ENCODE measurements at regions not wholly inside any gene's neighbourhood (a gene's known extent, or its start where the extent isn't known, plus 50 kb on each side); places are given as distances from the start of the nearest gene placed in this dataset.

- no peak for DNase-seq (ENCODE audit: extremely low spot score in 2 of 2)
- Histone ChIP-seq H3K36me3 (no peaks in the 10 kb centered on the region), H3K27ac (no peak overlapping the region), H3K27me3 (no peaks in the 10 kb centered on the region), H3K4me3 (no peak overlapping the region), H3K9me3 (no peaks in the 10 kb centered on the region), H3K4me1 (no peaks in the 10 kb centered on the region)
- TF ChIP-seq POLR2A (IDR thresholded peaks at IDR 0.05), result no peak
- no peak for TF ChIP-seq POLR2AphosphoS5 (IDR thresholded peaks at IDR 0.05; ENCODE audit: insufficient read depth in 1 of 2, low read depth in 1 of 2)
- TF ChIP-seq, protein P1, sequence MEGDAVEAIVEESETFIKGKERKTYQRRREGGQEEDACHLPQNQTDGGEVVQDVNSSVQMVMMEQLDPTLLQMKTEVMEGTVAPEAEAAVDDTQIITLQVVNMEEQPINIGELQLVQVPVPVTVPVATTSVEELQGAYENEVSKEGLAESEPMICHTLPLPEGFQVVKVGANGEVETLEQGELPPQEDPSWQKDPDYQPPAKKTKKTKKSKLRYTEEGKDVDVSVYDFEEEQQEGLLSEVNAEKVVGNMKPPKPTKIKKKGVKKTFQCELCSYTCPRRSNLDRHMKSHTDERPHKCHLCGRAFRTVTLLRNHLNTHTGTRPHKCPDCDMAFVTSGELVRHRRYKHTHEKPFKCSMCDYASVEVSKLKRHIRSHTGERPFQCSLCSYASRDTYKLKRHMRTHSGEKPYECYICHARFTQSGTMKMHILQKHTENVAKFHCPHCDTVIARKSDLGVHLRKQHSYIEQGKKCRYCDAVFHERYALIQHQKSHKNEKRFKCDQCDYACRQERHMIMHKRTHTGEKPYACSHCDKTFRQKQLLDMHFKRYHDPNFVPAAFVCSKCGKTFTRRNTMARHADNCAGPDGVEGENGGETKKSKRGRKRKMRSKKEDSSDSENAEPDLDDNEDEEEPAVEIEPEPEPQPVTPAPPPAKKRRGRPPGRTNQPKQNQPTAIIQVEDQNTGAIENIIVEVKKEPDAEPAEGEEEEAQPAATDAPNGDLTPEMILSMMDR (IDR thresholded peaks at IDR 0.05), result no peak
- intact Hi-C loops (cut with DNase I), result loop anchor here (5.0 kb wide), 1 partner anchor 697 kb away; no protein-coding TSS in a partner anchor
These were observed 368.9 kb downstream of the WDR72 start for GRCh38 chr15:53390549-53390948.

- Histone ChIP-seq H3K27me3 (no peaks in the 10 kb centered on the region), H3K27ac (no peak overlapping the region), H3K4me1 (no peaks in the 10 kb centered on the region), H3K9me3 (no peaks in the 10 kb centered on the region), H3K4me3 (no peak overlapping the region), H3K36me3 (no peaks in the 10 kb centered on the region)
- TF ChIP-seq POLR2AphosphoS5 (IDR thresholded peaks at IDR 0.05; ENCODE audit: insufficient read depth in 1 of 2, low read depth in 1 of 2), result no peak
- TF ChIP-seq POLR2A (IDR thresholded peaks at IDR 0.05), result no peak
- TF ChIP-seq, protein P1 (IDR thresholded peaks at IDR 0.05), result no peak
- no peak for DNase-seq (ENCODE audit: extremely low spot score in 2 of 2)
- intact Hi-C loops (cut with DNase I), result loop anchor here (5.0 kb wide), 1 partner anchor 698 kb away; no protein-coding TSS in a partner anchor
These were observed 370.0 kb downstream of the WDR72 start for GRCh38 chr15:53389271-53390037.

DNA sequence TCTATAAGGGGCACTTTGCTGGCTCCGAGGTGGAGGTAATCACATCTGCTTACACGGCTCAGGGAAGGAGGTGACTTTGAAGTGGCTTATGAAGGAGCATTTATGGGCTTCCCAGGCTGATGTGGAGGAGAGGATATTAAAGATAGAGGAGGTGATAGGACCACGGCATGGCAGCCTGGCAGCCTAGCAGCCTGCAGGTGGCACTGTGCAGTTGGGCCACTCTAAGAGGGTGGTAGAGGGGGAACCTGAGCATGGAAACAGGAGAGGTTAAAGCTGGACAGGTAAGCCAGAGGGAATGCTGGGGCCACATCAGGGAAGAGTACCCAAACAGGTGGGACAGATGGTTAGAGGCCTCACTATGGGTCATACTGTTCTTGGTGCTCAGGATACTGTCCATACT, 375.0 kb downstream of the WDR72 start:
- Histone ChIP-seq H3K27ac (no peak overlapping the region), H3K4me3 (no peak overlapping the region), H3K9me3 (no peaks in the 10 kb centered on the region), H3K27me3 (no peaks in the 10 kb centered on the region), H3K4me1 (no peaks in the 10 kb centered on the region), H3K36me3 (no peaks in the 10 kb centered on the region)
- no peak for DNase-seq (ENCODE audit: extremely low spot score in 2 of 2)
- no peak for TF ChIP-seq POLR2A (IDR thresholded peaks at IDR 0.05)
- TF ChIP-seq, protein P1 (IDR thresholded peaks at IDR 0.05), result no peak
- no peak for TF ChIP-seq POLR2AphosphoS5 (IDR thresholded peaks at IDR 0.05; ENCODE audit: insufficient read depth in 1 of 2, low read depth in 1 of 2)
- intact Hi-C loops (cut with DNase I), result no loop called here

- Histone ChIP-seq H3K9me3 (no peaks in the 10 kb centered on the region), H3K4me3 (no peak overlapping the region), H3K27me3 (no peaks in the 10 kb centered on the region), H3K27ac (no peak overlapping the region), H3K36me3 (no peaks in the 10 kb centered on the region), H3K4me1 (no peaks in the 10 kb centered on the region)
- DNase-seq (ENCODE audit: extremely low spot score in 2 of 2), result no peak
- intact Hi-C loops (cut with DNase I), result no loop called here
- TF ChIP-seq POLR2AphosphoS5 (IDR thresholded peaks at IDR 0.05; ENCODE audit: insufficient read depth in 1 of 2, low read depth in 1 of 2) (no peak), POLR2A (IDR thresholded peaks at IDR 0.05) (no peak)
- TF ChIP-seq, protein P1 (IDR thresholded peaks at IDR 0.05), result no peak
These were observed 381.2 kb downstream of the WDR72 start for GRCh38 chr15:53378096-53378800.

- Histone ChIP-seq H3K27ac (no peak overlapping the region), H3K9me3 (no peaks in the 10 kb centered on the region), H3K36me3 (no peaks in the 10 kb centered on the region), H3K27me3 (no peaks in the 10 kb centered on the region), H3K4me1 (no peaks in the 10 kb centered on the region), H3K4me3 (no peak overlapping the region)
- no peak for TF ChIP-seq POLR2A (IDR thresholded peaks at IDR 0.05)
- TF ChIP-seq POLR2AphosphoS5 (IDR thresholded peaks at IDR 0.05; ENCODE audit: insufficient read depth in 1 of 2, low read depth in 1 of 2), result no peak
- TF ChIP-seq, protein P1 (IDR thresholded peaks at IDR 0.05), result no peak
- intact Hi-C loops (cut with DNase I), result no loop called here
- no peak for DNase-seq (ENCODE audit: extremely low spot score in 2 of 2)
These were observed 391.7 kb downstream of the WDR72 start for GRCh38 chr15:53367740-53368139.

Measured in vagina (tissue), 2 donors.